Tibial artery (tissue), 4 donors: ENCODE measurements at regions not wholly inside any gene's neighbourhood (a gene's known extent, or its start where the extent isn't known, plus 50 kb on each side); places are given as distances from the start of the nearest gene placed in this dataset.

Experiments used
- DNase-seq, 2 donors: peaks; one replicate each; pipeline ENCODE4 v3.0.0-alpha.2; 2019
- H3K27ac ChIP-seq, 2 donors: fragments of 200-600 bp; sonication (generic) in 1 of 2; 1 replicate in 1 of 2; 2 replicates in 1 of 2; pipeline ENCODE4 v1.5.1; 2018 to 2019; ENCODE audit warnings: mild to moderate bottlenecking in 1 of 2
- H3K27me3 ChIP-seq, 2 donors: fragments of 200-600 bp; sonication (generic) in 1 of 2; one replicate each; pipeline versions ENCODE4 v1.5.1 to v1.6.0; 2016 to 2019
- H3K36me3 ChIP-seq, 3 donors: fragments of 200-600 bp; sonication (generic) in 2 of 3; one replicate each; pipeline ENCODE4 v1.5.1; 2016 to 2019; ENCODE audit warnings: mild to moderate bottlenecking in 2 of 3
- H3K4me1 ChIP-seq, 4 donors: fragments of 200-600 bp; sonication (generic) in 2 of 4; 1 replicate in 3 of 4; 2 replicates in 1 of 4; pipeline ENCODE4 v1.5.1; 2016 to 2019
- H3K4me3 ChIP-seq, 2 donors: fragments of 200-600 bp; sonication (generic) in 1 of 2; 1 replicate in 1 of 2; 2 replicates in 1 of 2; pipeline ENCODE4 v1.5.1; 2018 to 2019; ENCODE audit warnings: mild to moderate bottlenecking in 2 of 2
- H3K9me3 ChIP-seq, 3 donors: fragments of 200-600 bp; sonication (generic) in 1 of 3; one replicate each; pipeline ENCODE4 v1.5.1; 2016 to 2019
- intact Hi-C: fragments of 100-400 bp; cut with DNase I; formaldehyde crosslinking; loops from one replicate; pipeline ENCODE4 v1.15.0; 2023; ENCODE audit warnings: low total_unique reads
- TF ChIP-seq, protein P1 (sequence below), 2 experiments: fragments of 200-600 bp in 1 of 2; fragments of 450-650 bp in 1 of 2; IDR thresholded peaks; one replicate each; pipeline ENCODE4 v1.5.1; 2017 to 2019; ENCODE audit warnings: antibody characterized with exemption in 2 of 2, mild to moderate bottlenecking in 1 of 2, moderate library complexity in 1 of 2

DNA sequence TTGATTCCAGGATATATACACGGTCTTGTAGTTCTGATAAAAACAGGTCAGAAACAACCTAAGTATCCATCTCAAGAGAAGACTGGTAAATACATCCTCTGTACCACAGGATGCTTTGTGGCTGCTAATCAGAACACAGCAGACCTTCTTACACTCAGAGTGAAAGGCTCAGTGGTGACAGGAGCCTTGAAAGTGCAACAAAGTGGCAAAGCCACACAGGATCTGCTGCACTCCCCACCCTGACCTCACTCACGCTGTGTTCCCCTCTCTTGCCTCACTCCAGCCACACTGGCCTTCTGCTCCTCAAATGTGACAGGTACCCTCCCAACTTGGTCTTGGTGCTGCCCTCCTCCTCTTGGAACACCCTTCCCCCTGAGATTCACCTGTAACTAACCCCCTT, 98.1 kb upstream of the GRIP1 start:
- Histone ChIP-seq H3K27ac (no peak overlapping the region), H3K27me3 (no peaks in the 10 kb centered on the region), H3K4me1 (no peaks in the 10 kb centered on the region), H3K36me3 (no peaks in the 10 kb centered on the region), H3K4me3 (no peak overlapping the region), H3K9me3 (no peaks in the 10 kb centered on the region)
- TF ChIP-seq, protein P1, sequence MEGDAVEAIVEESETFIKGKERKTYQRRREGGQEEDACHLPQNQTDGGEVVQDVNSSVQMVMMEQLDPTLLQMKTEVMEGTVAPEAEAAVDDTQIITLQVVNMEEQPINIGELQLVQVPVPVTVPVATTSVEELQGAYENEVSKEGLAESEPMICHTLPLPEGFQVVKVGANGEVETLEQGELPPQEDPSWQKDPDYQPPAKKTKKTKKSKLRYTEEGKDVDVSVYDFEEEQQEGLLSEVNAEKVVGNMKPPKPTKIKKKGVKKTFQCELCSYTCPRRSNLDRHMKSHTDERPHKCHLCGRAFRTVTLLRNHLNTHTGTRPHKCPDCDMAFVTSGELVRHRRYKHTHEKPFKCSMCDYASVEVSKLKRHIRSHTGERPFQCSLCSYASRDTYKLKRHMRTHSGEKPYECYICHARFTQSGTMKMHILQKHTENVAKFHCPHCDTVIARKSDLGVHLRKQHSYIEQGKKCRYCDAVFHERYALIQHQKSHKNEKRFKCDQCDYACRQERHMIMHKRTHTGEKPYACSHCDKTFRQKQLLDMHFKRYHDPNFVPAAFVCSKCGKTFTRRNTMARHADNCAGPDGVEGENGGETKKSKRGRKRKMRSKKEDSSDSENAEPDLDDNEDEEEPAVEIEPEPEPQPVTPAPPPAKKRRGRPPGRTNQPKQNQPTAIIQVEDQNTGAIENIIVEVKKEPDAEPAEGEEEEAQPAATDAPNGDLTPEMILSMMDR (IDR thresholded peaks at IDR 0.05), result no peak
- intact Hi-C loops, result no loop called here
- no peak for DNase-seq

DNA sequence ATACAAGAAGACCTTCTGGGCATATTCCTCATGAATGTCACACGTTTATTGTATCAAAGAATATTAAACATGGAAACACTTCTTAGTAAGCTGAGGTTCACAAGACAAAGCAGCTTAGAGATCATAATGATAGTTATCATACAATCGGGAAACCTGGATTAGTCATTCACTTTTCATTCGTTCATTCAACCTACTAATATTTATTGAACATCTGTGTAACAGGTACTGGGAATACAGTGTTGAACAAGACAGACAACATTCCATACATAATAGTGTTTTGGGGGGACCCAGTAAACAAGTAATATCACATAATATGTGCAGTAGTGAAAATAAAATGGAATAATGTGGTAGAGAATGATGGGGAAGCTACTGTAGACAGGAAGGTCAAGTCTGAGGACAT, 100.6 kb upstream of the GRIP1 start:
- DNase-seq, result no peak
- Histone ChIP-seq H3K4me1 (no peaks in the 10 kb centered on the region), H3K4me3 (no peak overlapping the region), H3K9me3 (no peaks in the 10 kb centered on the region), H3K27me3 (no peaks in the 10 kb centered on the region), H3K36me3 (no peaks in the 10 kb centered on the region), H3K27ac (no peak overlapping the region)
- intact Hi-C loops, result no loop called here
- TF ChIP-seq, protein P1 (IDR thresholded peaks at IDR 0.05), result no peak

DNA sequence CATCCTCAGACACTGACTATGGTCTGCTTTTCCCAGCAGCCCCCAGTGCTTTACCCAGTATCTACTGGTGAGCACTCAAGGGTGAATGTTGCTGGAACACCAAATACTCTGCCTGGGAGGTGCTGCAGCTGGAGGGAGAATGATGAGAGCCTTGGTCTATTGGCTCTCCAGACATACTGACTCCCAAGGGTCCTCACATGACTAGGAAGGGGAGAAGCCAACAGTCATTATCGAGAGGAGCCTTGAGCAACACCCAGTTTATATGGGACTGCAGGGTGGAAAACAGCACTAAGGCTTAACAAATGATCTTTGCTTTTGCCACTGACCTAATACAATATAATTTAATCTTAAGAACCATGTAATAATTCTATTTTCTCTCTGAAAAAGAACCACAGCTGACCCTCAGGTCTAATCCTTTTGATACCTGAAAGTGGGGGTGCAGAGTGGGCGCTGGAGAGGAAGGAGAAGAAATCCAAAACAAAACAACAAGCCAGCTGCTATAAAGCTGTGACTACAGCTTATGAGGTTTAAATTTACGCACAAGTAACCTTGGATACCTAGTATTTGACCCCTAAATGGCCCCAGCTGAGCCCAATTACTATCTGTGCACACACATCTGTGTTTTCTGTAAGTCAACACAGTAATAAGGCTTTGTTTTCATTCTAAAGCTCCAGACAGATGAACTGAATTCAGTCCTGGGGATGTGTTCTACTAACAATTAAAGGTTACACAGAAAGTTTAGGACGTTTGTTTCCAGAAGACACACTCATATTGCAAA, 107.8 kb upstream of the GRIP1 start:
- Histone ChIP-seq H3K4me3 (no peak overlapping the region), H3K9me3 (no peaks in the 10 kb centered on the region), H3K27me3 (no peaks in the 10 kb centered on the region), H3K36me3 (no peaks in the 10 kb centered on the region), H3K27ac (no peak overlapping the region), H3K4me1 (no peaks in the 10 kb centered on the region)
- TF ChIP-seq, protein P1 (IDR thresholded peaks at IDR 0.05), result no peak
- intact Hi-C loops, result no loop called here
- DNase-seq, result no peak

DNA sequence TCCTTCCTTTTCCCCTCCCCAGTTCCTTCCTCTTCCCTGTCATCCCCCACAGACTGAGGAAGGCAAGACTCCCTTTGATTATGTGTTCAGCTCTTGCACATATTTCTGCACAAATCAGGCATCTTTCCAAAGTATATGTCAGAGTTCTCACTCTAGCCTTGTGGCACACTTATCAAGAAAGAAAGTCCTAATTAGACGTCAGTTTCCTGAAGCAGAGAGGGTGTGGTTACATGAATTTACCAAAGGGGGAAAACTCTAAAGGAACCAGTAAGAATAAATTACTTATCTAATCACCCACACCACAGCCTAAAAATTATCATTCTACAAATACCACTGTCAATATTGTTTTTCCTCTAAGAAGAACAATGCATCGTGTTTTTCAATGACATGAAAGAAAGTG, 120.7 kb upstream of the GRIP1 start:
- H3K9me3 ChIP-seq, result no peaks in the 10 kb centered on the region
- H3K27me3 ChIP-seq, result no peaks in the 10 kb centered on the region
- no peaks in the 10 kb centered on the region for H3K36me3 ChIP-seq
- TF ChIP-seq, protein P1 (IDR thresholded peaks at IDR 0.05), result no peak
- intact Hi-C loops, result no loop called here
- DNase-seq, result no peak
- no peak overlapping the region for H3K4me3 ChIP-seq
- H3K27ac ChIP-seq, result no peak overlapping the region
- no peaks in the 10 kb centered on the region for H3K4me1 ChIP-seq

DNA sequence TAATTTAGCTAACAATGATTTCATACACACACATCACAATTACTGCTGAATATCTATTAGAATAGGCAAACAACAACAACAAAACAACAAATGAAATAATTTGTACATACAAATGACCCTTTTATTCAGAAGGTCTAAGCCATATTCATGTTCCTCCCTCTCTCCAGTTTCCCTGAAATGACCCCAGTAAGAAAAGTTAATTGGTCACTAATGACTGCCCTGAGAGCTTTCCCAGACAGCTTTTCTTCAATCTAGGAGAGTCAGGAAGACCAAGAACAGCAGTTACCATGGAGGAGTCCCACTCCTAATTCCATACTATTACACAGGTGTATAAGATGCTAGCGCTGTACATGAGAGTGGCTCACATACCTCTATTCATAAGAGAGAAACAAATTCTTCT, 121.2 kb upstream of the GRIP1 start:
- Histone ChIP-seq H3K4me1 (no peaks in the 10 kb centered on the region), H3K36me3 (no peaks in the 10 kb centered on the region), H3K27me3 (no peaks in the 10 kb centered on the region), H3K4me3 (no peak overlapping the region), H3K9me3 (no peaks in the 10 kb centered on the region), H3K27ac (no peak overlapping the region)
- DNase-seq, result no peak
- TF ChIP-seq, protein P1 (IDR thresholded peaks at IDR 0.05), result no peak
- intact Hi-C loops, result no loop called here
